H1 (cell line): ENCODE measurements at regions not wholly inside any gene's neighbourhood (a gene's known extent, or its start where the extent isn't known, plus 50 kb on each side); places are given as distances from the start of the nearest gene placed in this dataset.

Experiments
- CTCF ChIA-PET: fragments of 300-600 bp; sonication (Branson Sonifier 250); formaldehyde crosslinking; loops from one replicate; lab custom pipeline; 2021; ENCODE audit not compliant: partially characterized antibody; lab: Charles Lee
- POLR2A ChIA-PET: fragments of 300-600 bp; sonication (Branson Sonifier 250); formaldehyde crosslinking; loops from one replicate; lab custom pipeline; 2021; ENCODE audit warnings: inconsistent platforms; ENCODE audit not compliant: partially characterized antibody; lab: Charles Lee
- DNase-seq, 2 experiments: peaks; one replicate each; pipeline versions ENCODE4 v3.0.0 to v3.0.0-alpha.2; 2010 to 2022; ENCODE audit warnings: low spot score in 2 of 2, low read depth in 1 of 2, mixed read lengths in 1 of 2
- FAIRE-seq: peaks from 2 replicates; lab custom pipeline; 2011; peaks lifted over from hg19 to GRCh38; lab: Jason Lieb, UNC
- H2AFZ ChIP-seq: 2 replicates; pipeline ENCODE4 v1.8.1; 2012; ENCODE audit warnings: low read length, inconsistent platforms
- H2AK5ac ChIP-seq: 2 replicates; pipeline ENCODE4 v1.6.1; 2013; ENCODE audit warnings: low read depth, low read length
- H2BK120ac ChIP-seq: replicated peaks from 2 replicates; pipeline ENCODE3; 2013; ENCODE audit warnings: low read depth, low read length, inconsistent platforms
- H2BK12ac ChIP-seq: 2 replicates; pipeline ENCODE4 v1.6.1; 2013; ENCODE audit warnings: low read depth, low read length
- H2BK15ac ChIP-seq: 2 replicates; pipeline ENCODE4 v1.6.1; 2013; ENCODE audit warnings: low read length
- H2BK20ac ChIP-seq: 2 replicates; pipeline ENCODE4 v1.6.1; 2013; ENCODE audit warnings: low read length
- H2BK5ac ChIP-seq: 2 replicates; pipeline ENCODE4 v1.6.1; 2013; ENCODE audit warnings: low read depth, low read length
- H3K14ac ChIP-seq: 2 replicates; pipeline ENCODE4 v1.6.1; 2013; ENCODE audit warnings: inconsistent platforms; ENCODE audit not compliant: insufficient read length
- H3K18ac ChIP-seq: 2 replicates; pipeline ENCODE4 v1.6.1; 2013; ENCODE audit warnings: low read length; ENCODE audit errors: extremely low read depth
- H3K23ac ChIP-seq: 2 replicates; pipeline ENCODE4 v1.6.1; 2013; ENCODE audit warnings: inconsistent platforms; ENCODE audit not compliant: insufficient read length
- H3K23me2 ChIP-seq: 2 replicates; pipeline ENCODE4 v1.6.1; 2013; ENCODE audit warnings: low read depth, low read length
- H3K27ac ChIP-seq: 2 replicates; pipeline ENCODE4 v1.6.1; 2011; ENCODE audit warnings: low read depth, low read length, inconsistent platforms
- H3K27me3 ChIP-seq, 4 experiments: replicated peaks in 1 of 4; 1 replicate in 1 of 4; 2 replicates in 3 of 4; pipeline versions ENCODE4 v1.6.1 to v1.8.1; 2011 to 2013; ENCODE audit warnings: low read length in 3 of 4, mild to moderate bottlenecking in 3 of 4, inconsistent platforms in 2 of 4, mixed read lengths in 2 of 4, moderate library complexity in 1 of 4; ENCODE audit not compliant: control insufficient read depth in 3 of 4, insufficient read depth in 3 of 4; ENCODE audit errors: extremely low read depth in 1 of 4
- H3K36me3 ChIP-seq, 4 experiments: 2 replicates each; pipeline versions ENCODE4 v1.6.1 to v1.8.1; 2011 to 2013; ENCODE audit warnings: mild to moderate bottlenecking in 4 of 4, low read length in 3 of 4, moderate library complexity in 2 of 4, control low read depth in 1 of 4, inconsistent platforms in 1 of 4; ENCODE audit not compliant: insufficient read depth in 4 of 4, control insufficient read depth in 2 of 4
- H3K4ac ChIP-seq: replicated peaks from 2 replicates; pipeline ENCODE3; 2013; ENCODE audit warnings: low read length, low read depth, mixed read lengths, inconsistent platforms; ENCODE audit not compliant: insufficient read length
- H3K4me1 ChIP-seq, 4 experiments: replicated peaks in 1 of 4; 1 replicate in 1 of 4; 2 replicates in 3 of 4; pipeline versions ENCODE4 v1.6.1 to v1.8.1; 2011 to 2013; ENCODE audit warnings: low read length in 3 of 4, inconsistent platforms in 2 of 4, mixed read lengths in 1 of 4; ENCODE audit not compliant: insufficient read depth in 4 of 4, control insufficient read depth in 3 of 4
- H3K4me2 ChIP-seq, 2 experiments: 2 replicates each; pipeline versions ENCODE4 v1.6.1 to v1.8.1; 2011 to 2013; ENCODE audit warnings: low read depth in 2 of 2, low read length in 2 of 2, control low read depth in 1 of 2, inconsistent platforms in 1 of 2, mild to moderate bottlenecking in 1 of 2; ENCODE audit not compliant: insufficient read depth in 1 of 2
- H3K4me3 ChIP-seq, 4 experiments: fragments of 200-600, 300-600 bp in 1 of 4; sonication (generic), shearing (Covaris generic), sonication (Bioruptor Twin) in 1 of 4; 2 replicates each; pipeline versions ENCODE4 v1.5.1 to v1.8.1; 2011 to 2016; ENCODE audit warnings: low read length in 4 of 4, low read depth in 3 of 4, control low read depth in 2 of 4, inconsistent platforms in 2 of 4, mild to moderate bottlenecking in 2 of 4, mixed read lengths in 1 of 4, moderate library complexity in 1 of 4; ENCODE audit not compliant: insufficient read depth in 2 of 4; ENCODE audit errors: extremely low read depth in 1 of 4
- H3K56ac ChIP-seq: replicated peaks from 2 replicates; pipeline ENCODE3; 2013; ENCODE audit warnings: low read depth, mild to moderate bottlenecking, mixed read lengths, low read length, inconsistent platforms; ENCODE audit not compliant: insufficient read length
- H3K79me1 ChIP-seq: 2 replicates; pipeline ENCODE4 v1.6.1; 2013; ENCODE audit warnings: low read depth, low read length, control low read depth
- H3K79me2 ChIP-seq, 2 experiments: 2 replicates each; pipeline versions ENCODE4 v1.6.1 to v1.8.1; 2012 to 2013; ENCODE audit warnings: low read length in 2 of 2, mild to moderate bottlenecking in 2 of 2, inconsistent platforms in 1 of 2; ENCODE audit not compliant: insufficient read depth in 2 of 2, control insufficient read depth in 1 of 2
- H3K9ac ChIP-seq, 4 experiments: replicated peaks in 1 of 4; 1 replicate in 1 of 4; 2 replicates in 3 of 4; pipeline versions ENCODE4 v1.6.1 to v1.8.1; 2011 to 2013; ENCODE audit warnings: low read depth in 3 of 4, low read length in 3 of 4, control low read depth in 2 of 4, mild to moderate bottlenecking in 2 of 4, moderate library complexity in 2 of 4, inconsistent platforms in 1 of 4; ENCODE audit errors: extremely low read depth in 1 of 4
- H3K9me3 ChIP-seq, 2 experiments: 2 replicates each; pipeline versions ENCODE4 v1.6.1 to v1.8.1; 2012 to 2013; ENCODE audit warnings: mild to moderate bottlenecking in 2 of 2, moderate library complexity in 2 of 2, control low read depth in 1 of 2, inconsistent platforms in 1 of 2, low read depth in 1 of 2, low read length in 1 of 2, mixed read lengths in 1 of 2; ENCODE audit not compliant: insufficient read depth in 2 of 2
- H4K20me1 ChIP-seq, 2 experiments: replicated peaks in 1 of 2; 2 replicates each; pipeline versions ENCODE3 to v1.8.1; 2011 to 2013; ENCODE audit warnings: inconsistent platforms in 2 of 2, low read length in 2 of 2, mild to moderate bottlenecking in 1 of 2; ENCODE audit not compliant: insufficient read depth in 2 of 2, control insufficient read depth in 1 of 2
- H4K5ac ChIP-seq: 2 replicates; pipeline ENCODE4 v1.6.1; 2013; ENCODE audit warnings: low read length, low read depth, mixed read lengths, inconsistent platforms; ENCODE audit not compliant: insufficient read length
- H4K8ac ChIP-seq: 2 replicates; pipeline ENCODE4 v1.8.0; 2013; ENCODE audit warnings: mild to moderate bottlenecking, moderate library complexity, low read length, inconsistent platforms; ENCODE audit not compliant: insufficient read depth; ENCODE audit errors: extremely low read depth
- H4K91ac ChIP-seq: replicated peaks from 2 replicates; pipeline ENCODE3; 2013; ENCODE audit warnings: low read length, mixed read lengths, inconsistent platforms; ENCODE audit not compliant: insufficient read length
- BCL11A ChIP-seq, 2 experiments: IDR thresholded peaks; one replicate each; pipeline ENCODE4 v1.6.1; 2011; ENCODE audit warnings: low read depth in 2 of 2, low read length in 2 of 2, mild to moderate bottlenecking in 2 of 2
- POLR2AphosphoS5 ChIP-seq: IDR thresholded peaks from 2 replicates; pipeline ENCODE4 v1.6.1; 2011; ENCODE audit warnings: low read depth, low read length
- RAD21 ChIP-seq, 2 experiments: IDR thresholded peaks in 1 of 2; conservative IDR thresholded peaks in 1 of 2; 2 replicates each; pipeline ENCODE4 v1.6.1; 2011; ENCODE audit warnings: low read depth in 2 of 2, low read length in 2 of 2, improper control_type of control experiment in 1 of 2, inconsistent platforms in 1 of 2, mild to moderate bottlenecking in 1 of 2, moderate library complexity in 1 of 2
- SIX5 ChIP-seq: IDR thresholded peaks from 2 replicates; pipeline ENCODE4 v1.6.1; 2011; ENCODE audit warnings: mild to moderate bottlenecking, low read depth, low read length
- ZNF274 ChIP-seq: IDR thresholded peaks from 2 replicates; pipeline ENCODE4 v1.7.0; 2012; ENCODE audit warnings: low read length, borderline replicate concordance; ENCODE audit errors: extremely low read depth
- WGBS, 2 experiments: shearing (Covaris generic) in 1 of 2; methylation state at CpG; one replicate each; pipeline versions ENCODE4 v1.1.6 to v1.1.7; 2013 to 2015; ENCODE audit warnings: low lambda C conversion rate in 2 of 2, mixed read lengths in 2 of 2, inconsistent platforms in 1 of 2, low coverage in 1 of 2, missing lambda C conversion rate in 1 of 2; ENCODE audit not compliant: insufficient replicate concordance in 2 of 2, insufficient coverage in 1 of 2, insufficient read length in 1 of 2; ENCODE audit errors: extremely low coverage in 1 of 2, missing lambda C conversion rate in 1 of 2; 5-methylcytosine and 5-hydroxymethylcytosine counted together

DNA sequence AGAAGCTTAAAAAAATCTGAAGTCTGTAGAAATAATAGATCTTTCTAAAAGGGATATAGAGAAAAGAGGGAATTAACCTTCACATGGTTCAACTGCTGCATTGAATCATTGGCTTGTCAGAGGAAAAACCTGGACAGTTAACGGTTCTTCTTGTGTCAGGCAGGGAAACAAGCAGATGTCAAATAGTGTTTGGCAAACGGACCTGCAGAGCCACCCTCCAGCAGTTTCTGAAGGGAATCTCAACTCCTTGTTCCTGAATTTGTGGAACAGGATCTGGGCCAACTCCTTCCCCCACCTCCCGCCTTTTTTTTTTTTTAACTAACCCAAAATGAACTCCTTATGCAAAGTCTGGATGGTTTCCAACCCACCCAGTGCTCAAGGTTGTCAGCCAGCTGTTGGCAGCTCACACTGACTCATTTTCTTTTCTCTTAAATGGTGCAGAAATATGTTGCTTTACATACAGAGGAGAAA lies 187.3 kb downstream of the CAND1 start:
- Histone ChIP-seq H2BK120ac (no peak overlapping the region), H3K79me2 (no peaks in the 10 kb centered on the region), H3K23me2 (no peaks in the 10 kb centered on the region), H3K4ac (no peak overlapping the region), H3K27ac (no peak overlapping the region), H3K9me3 (no peaks in the 10 kb centered on the region), H3K79me1 (no peaks in the 10 kb centered on the region), H3K56ac (no peak overlapping the region), H4K20me1 (no peaks in the 10 kb centered on the region), H3K36me3 (no peaks in the 10 kb centered on the region), H3K9ac (no peak overlapping the region), H3K27me3 (no peaks in the 10 kb centered on the region), H3K23ac (no peak overlapping the region), H3K4me3 (no peak overlapping the region), H4K5ac (no peak overlapping the region), H4K91ac (no peak overlapping the region), H2BK12ac (no peak overlapping the region), H3K18ac (no peak overlapping the region), H3K4me1 (no peaks in the 10 kb centered on the region), H3K4me2 (no peak overlapping the region), H2AK5ac (no peak overlapping the region), H3K14ac (no peak overlapping the region), H4K8ac (no peak overlapping the region), H2BK5ac (no peak overlapping the region), H2BK20ac (no peak overlapping the region), H2AFZ (peak overlapping the region; percentile 69; the same call in 1 of the 2 replicates), H2BK15ac (no peak overlapping the region)
- no peak for FAIRE-seq
- WGBS, 2 experiments: 88% methylated on average over 3 of the region's 3 CpGs; no CpG with 5 or more reads in 1 of the 2 experiments
- no peak for DNase-seq
- CTCF ChIA-PET: interaction anchor here (0.6 kb wide), 1 partner anchor 1587 kb away, joined by 3 read pairs; no protein-coding TSS in a partner anchor
- TF ChIP-seq BCL11A (IDR thresholded peaks at IDR 0.05; ENCODE audit: low read depth in 2 of 2, low read length in 2 of 2) (no peak), SIX5 (no peak), POLR2AphosphoS5 (no peak), RAD21 (IDR thresholded peaks at IDR 0.05 in 1 of 2, conservative IDR thresholded peaks at IDR 0.05 in 1 of 2; ENCODE audit: low read depth in 2 of 2, low read length in 2 of 2) (no peak), ZNF274 (no peak)
- POLR2A ChIA-PET: no interaction called here
